ENCODE measurements at regions not wholly inside any gene's neighbourhood (a gene's known extent, or its start where the extent isn't known, plus 50 kb on each side); places are given as distances from the start of the nearest gene placed in this dataset.

DNA sequence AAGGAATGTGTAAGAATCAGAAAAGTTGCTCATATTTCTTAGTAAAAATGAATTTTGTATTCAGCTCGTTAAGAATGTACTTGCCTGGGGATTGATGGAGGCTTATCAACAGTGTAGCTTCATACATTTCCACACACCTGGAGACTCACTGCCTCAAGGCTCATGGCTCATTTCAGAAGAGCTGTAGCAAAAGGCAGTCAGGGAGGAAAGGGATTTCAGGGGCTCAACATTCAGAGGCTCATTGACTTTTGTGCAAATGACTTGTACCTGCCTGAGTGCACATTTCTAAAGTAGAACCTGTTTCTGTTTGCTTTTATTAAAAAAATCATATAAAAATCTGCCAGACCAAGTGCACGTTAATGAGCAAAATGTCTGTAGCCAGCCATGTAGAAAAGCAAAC lies 304.4 kb downstream of the KCNS3 start:
- no peak for DNase-seq (ENCODE audit: low spot score)

DNA sequence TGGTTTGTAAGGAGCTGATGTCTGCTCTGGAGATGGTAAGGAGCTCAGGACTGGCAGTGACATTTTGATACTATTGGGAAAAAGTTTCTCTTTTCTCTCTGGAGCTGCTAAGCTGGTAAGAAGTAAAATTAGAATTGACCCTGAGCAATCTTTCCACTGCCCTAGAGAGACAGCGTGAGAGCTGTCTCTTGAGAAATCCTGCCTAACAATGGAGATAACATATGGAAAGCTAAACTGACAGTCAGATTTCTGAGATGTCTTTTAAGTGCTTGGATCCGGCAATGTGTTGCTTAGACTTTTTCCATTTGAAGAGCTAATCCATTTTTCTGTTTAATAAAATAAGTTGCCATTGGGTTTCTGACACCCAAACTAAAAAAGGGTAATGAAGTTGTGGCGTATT lies 302.4 kb downstream of the KCNS3 start:
- DNase-seq (ENCODE audit: low spot score), result no peak

DNA sequence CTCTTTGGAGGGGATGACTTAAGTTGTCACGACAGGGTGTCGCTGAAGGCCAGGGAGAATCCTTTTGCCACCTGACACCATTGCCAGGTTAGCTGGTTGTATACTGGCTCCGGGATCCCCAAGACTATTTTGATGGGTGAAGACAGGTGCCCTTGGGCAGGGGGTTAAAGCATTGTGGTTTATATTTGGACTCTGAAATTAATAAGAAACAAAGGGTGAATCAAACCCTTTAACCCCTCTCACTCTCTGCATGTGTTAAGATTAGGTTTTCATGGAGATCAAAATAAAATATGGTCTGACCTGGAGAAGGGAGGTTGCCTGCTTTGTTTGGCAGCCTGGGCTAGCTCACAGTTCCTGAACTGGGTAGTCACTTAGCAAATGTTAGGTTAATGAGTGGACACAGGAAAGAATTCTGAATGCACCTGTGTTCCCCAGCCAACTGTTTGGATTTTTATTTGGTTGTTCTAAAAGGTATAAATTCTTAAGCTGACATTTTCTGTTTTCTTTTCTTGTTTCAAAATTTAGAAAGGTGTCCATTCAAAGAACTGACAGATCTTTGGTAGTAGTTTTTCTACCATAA lies 301.7 kb downstream of the KCNS3 start:
- no peak for DNase-seq (ENCODE audit: low spot score)

DNA sequence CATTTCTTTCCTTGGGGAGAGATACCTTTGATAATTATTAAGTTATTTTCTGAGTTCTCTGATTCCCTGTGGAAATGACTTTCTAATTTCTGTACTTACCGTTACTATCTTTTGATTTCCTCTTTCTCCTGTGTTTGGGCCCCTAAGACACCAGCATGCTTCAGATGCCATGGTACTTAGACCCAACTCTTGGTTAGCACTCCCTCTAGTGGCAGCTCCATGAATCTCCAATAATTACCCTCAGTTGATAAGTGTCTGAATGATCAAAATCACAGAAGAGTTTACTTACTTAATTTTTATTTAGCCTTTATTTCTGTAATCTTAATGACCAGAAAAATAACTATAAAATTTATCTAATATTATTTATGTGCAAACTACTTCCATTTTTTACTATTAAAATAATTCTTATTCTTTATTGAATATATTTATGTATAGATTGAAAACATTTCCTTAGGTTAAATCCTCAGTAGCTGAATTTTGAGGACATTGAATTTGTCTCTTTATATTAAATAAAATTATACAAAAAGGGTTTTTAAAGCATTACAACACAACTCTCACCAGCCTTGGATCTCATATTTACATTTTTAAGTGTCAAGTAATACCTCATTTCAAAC lies 300.4 kb downstream of the KCNS3 start:
- peak; percentile 52 for DNase-seq (ENCODE audit: low spot score)

DNA sequence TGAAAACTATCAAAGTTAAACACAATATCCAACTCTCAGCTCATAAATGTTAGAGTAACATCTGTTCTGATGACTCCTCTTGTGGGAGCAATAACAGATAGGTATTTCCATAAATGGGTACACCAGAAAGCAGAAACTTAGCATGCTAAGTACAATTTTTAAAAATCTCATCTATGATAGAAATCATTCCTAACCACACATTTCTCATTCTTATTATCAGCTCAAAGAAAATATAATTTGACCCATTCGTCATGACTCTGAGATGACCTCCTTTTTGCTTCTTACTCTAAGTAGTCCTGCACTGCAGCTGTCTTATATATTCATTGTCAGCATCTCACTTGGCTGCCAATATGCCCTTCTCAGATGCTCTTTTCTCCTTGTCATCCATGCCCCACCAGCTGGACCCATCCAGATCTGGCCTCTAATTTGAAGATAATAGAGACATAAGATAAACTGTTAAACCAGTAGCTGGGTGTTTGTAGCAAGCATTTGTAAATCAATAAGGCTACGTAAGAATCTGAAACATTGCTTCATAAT lies 298.3 kb downstream of the KCNS3 start:
- DNase-seq (ENCODE audit: low spot score), result no peak

DNA sequence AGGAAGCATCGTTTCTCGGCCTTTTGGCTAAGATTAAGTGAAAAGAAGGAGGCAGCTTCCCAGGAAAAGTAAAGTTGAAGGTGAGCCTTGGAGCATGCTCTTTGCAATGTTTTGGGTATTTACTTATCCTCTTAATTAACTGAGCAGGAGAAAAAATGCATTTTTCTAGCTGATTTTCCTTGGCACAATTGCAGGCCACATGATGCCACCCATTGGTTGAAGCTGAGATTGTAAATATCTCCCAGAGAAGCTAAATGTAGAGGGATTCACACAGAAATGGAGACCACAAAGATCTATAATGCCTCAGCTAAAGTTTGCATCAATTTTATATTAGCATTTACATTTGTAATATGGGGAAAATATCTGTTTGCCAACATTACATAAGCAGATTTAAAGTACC lies 294.1 kb downstream of the KCNS3 start:
- no peak for DNase-seq (ENCODE audit: low spot score)

DNA sequence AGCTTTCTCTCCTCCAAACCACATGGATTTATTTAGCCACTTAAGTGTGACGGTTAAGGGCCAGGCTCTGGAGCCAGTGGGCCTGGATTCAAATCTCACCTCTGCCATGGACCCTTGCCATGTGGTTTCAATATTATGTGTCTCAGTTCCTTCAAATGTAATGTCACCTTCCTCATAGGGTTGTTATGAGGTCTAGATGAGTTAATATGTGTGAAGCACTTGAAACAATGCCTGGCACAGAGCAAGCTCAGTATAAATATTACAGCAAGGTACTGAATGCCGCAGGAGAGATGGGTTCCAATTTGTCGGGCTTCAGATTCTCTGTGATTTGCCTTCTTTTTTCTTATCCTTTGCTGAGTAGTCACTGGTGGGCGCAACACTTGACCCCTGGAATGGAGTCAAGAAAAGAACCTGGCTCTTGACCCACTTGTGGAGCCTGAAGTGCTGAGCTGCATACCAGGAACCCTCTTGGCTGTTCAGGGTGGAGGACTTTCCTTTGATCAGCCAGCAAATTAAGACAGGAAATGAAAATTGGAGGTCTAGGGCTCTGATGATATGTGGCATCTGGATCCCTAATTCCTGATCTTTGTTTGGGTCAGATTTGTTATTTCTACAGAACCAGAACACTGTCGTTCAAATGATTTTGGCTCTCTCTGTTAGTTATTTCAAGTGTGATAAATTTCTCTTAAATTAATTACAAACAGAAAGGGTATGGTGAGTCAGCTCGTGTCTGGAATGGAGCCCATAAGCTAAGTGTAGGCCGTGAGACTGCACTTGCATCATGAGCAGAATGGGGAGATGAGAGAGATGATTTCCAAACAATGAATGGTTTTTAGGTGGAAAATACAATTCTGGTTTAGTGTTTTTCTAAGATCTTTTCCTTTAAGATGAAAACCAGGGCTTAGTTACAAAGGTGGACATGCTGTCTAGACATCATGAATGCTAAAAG lies 293.0 kb downstream of the KCNS3 start:
- no peak for DNase-seq (ENCODE audit: low spot score)

DNA sequence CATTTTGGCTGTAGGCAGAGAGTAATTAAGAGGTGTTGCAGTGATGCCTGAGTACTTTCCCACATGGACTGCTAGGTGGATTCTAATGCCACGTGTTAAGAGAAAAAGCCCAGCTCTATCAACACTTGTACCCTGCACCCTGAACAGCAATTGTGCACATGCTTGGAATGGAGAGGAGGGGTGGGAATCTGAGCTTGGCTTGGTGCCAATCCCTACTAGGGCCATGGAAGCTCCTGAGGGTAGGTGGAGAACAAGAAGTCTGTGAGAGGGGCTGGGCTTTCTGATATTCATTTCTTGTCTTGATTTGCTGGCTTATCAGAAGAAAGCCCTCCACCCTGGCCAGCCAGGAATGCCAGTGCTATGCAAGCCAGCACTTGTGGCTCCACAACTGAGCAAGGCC lies 292.2 kb downstream of the KCNS3 start:
- no peak for DNase-seq (ENCODE audit: low spot score)

DNA sequence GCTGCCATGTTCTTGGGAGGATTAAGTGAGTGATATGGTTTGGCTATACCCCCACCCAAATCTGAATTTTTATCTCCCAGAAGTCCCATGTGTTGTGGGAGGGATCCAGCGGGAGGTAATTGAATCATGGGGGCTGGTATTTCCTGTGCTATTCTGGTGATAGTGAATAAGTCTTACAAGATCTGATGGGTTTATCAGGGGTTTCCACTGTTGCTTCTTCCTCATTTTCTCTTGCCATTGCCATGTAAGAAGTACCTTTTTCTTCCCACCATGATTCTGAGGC lies 291.4 kb downstream of the KCNS3 start:
- no peak for DNase-seq (ENCODE audit: low spot score)

DNA sequence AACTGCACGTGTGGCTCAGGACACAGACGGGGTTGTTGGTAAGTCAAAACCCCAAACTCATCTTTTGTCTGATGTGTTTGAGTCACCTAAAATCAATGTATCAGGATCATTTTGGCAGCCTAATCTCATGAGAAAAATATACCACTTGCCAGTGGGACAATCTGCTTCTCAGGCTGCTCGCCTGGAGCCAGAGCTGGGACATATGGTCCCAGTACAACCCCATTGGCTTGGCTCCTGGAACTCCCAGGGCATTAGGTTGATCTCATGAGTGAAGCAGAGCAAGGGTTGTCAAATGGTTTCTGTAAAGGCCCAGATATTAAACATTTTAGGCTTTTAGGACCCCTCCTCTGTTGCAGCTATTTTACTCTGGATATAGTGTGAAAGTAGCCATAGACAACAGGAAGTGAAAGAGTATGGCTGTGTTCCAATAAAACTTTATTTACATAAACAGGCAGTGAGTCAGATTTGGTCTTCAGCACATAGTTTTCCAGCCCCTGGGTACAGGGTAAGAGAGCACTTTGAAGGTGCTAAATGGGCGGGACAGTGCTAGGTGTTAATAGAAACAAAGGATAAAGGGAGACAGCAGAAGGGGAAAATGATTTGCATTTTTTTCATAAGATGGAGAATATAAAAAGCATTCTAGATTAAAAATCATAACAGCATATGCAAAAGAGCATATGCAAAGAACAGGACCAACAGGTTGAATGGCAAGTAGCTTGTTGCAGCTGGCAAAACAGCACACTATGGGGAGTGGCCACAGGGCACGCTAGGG lies 290.8 kb downstream of the KCNS3 start:
- DNase-seq (ENCODE audit: low spot score), result no peak

DNA sequence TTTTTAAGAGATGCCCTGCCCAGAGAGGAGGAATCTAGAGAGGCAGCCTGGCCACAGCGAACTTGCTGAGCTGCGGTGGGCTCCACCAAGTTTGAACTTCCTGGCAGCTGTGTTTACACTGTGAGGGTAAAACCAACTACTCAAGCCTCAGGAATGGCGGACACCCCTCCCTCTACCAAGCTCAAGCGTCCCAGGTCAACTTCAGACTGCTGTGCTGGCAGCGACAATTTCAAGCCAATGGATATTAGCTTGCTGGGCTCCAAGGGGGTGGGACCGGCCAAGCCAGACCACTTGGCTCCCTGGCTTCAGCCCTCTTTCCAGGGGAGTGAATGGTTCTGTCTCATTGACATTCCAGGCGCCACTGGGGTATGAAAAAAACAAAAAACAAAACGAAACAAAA lies 289.4 kb downstream of the KCNS3 start:
- no peak for DNase-seq (ENCODE audit: low spot score)

DNA sequence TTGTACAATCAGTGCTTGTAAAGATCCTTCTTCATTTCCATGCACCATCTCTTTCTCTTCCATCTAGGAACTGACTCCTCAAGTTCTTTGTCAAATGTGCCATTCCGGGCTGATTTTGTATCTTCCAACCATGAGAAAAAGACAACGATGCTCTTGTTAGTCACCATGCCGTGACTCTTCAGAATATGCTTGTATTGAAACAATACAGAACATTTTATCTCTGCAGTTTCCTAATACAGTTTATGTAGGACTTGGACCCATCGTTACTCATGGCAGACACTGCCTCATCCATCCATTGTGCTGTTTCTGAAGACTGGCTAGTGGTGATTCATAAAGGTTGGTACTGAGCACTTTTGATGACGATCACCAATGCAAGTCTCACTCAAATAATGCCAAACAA lies 283.2 kb downstream of the KCNS3 start:
- no peak for DNase-seq (ENCODE audit: low spot score)

DNA sequence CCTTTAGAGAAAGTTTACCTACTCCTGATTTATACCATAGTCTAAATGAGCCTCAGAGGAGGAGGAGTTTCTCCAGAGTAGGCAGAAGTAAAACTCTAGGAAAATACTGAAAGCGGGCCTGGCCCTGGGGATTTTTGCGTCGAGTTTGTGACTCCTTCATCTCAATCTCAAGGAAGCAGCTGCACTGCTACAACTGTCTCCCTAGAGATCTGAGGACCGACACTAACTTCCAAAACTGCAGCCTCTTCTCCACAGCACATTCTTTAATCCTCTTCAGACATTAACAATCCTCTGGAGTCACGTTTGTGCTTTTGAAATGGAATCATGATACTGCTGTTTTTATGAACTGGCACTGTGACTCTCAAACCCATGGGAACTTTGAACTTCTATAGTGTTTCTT lies 281.4 kb downstream of the KCNS3 start:
- no peak for DNase-seq (ENCODE audit: low spot score)

DNA sequence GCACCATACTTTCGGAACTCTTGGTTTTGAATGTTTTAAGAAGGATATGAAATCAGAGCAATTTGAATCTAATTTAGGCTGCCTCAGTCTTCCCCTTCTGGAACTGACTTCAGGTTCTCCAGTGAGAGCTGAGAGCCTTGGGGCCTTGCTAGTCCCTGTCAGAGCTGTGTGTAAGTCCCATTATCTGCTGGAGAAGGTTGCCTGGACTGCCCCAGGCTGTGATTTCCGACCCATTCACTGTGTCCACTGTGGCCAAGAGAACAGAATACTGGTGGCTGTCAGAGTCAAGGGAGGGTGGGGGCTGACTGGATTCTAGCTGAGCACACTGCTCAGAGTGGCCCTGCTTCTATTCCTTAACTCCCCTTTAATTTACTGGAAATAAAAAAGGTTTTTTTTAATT lies 278.0 kb downstream of the KCNS3 start:
- DNase-seq (ENCODE audit: low spot score), result no peak

DNA sequence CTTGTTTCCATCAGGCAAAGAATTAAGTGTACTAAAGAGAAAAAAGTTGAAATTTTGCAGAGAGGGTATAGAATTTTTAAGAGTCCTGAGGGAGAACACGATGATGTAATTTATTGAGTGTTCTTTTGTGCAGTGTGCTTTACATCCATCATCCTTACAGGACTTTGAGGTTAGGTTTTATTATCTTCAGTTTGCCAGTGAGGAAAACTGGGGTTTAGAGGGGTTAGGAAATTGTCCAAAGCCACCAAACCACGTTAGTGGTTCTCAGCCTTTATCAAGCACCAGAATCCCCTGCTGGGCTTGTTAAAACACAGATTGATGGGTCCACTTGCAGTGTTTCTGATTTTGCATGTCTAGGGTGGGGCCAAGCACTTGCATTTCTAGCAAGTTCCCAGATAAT lies 277.5 kb downstream of the KCNS3 start:
- DNase-seq (ENCODE audit: low spot score), result no peak

DNA sequence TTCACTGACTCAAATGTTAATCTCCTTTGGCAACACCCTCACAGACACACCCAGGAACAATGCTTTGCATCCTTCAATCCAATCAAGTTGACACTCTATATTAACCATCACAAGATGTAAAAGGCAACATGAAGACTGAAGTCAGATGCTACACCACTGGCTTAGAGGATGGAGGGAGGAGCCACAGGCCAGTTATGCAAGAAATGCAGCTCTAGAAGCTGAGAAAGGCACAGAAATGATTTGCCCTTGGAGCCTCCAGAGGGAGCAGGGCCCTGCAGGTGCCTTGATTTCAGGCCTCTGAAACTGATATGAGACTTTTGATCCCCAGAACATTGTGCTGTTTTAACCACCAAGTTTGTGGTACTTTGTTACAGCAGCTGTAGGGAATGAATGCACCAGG lies 276.3 kb downstream of the KCNS3 start:
- DNase-seq (ENCODE audit: low spot score), result no peak

DNA sequence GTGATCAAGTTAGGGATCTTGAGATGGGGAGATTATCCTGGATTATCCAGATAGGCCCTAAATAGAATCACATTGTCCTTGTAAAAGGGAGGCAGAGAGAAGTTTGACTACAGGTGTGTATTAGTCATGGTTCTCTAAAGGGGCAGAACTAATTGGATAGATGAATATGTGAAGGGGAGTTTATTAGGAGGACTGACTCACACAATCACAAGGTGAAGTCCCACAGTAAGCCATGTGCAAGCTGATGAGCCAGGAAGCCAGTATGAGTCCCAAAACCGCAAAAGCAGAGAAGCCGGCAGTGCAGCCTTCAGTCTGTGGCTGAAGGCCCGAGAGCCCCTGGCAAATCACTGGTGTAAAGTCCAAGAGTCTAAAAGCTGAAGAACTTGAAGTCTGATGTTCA lies 275.8 kb downstream of the KCNS3 start:
- DNase-seq (ENCODE audit: low spot score), result no peak

DNA sequence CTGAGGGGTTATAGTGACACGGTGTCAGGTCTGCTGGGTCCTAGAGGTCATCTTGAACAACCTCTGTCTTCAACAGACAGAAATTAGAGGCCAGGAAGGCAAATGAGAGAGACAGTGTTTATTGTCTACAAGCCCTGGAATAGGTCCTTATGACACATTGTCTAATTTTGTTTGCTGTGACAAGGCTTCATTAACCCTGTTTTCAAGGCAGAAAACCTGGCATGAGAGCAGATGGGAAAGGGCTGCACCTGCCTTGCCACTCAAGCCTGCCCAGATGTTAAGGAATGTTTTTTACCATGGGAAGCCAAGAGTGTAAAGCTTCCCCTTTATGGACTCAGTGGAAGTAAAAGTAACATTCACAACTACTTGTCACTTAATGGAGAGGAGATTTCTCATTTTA lies 275.3 kb downstream of the KCNS3 start:
- no peak for DNase-seq (ENCODE audit: low spot score)

DNA sequence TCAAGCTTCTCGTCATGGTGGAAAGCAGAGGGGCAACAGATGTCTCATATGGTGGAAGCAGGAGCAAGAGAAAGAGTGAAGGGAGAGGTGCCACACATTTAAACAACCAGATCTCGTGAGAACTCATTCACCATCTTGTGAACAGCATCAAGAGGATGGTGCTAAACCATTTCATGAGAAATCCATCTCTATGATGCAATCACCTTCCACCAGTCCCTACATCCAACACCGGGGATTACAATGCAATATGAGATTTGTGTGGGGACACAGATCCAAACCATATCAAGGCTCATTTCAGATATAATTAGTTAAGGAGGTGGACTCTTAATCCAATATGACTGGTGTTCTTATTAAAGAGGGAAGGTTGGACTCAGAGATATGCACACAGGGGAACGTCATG lies 272.8 kb downstream of the KCNS3 start:
- DNase-seq (ENCODE audit: low spot score), result no peak

DNA sequence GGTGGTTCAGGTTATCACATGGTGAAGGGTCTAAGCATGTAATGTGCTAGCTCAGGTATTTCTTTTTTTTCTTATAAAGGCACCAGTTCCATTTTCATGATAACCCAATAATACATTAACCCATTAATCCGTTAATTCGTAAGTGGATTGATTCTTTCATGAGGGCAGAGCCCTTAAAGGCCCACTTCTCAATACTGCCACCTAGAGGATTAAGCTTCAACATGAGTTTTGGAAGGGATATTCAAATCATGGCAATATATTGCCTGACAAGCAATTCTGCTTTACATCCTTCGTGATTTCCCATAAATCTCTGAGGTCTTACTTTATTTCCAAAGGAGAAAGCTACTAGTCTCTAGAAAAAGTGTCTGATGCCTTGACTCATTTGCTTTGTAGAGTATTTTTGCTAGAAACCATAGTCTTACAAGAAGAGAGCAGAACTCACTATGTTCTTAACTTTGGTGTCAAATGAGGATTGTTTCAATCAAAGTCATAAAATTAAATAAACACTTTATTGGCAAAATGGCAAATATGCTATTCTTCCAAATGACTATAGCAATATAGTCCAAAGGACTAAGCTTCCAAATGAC lies 271.3 kb downstream of the KCNS3 start:
- DNase-seq (ENCODE audit: low spot score), result peak; percentile 48

DNA sequence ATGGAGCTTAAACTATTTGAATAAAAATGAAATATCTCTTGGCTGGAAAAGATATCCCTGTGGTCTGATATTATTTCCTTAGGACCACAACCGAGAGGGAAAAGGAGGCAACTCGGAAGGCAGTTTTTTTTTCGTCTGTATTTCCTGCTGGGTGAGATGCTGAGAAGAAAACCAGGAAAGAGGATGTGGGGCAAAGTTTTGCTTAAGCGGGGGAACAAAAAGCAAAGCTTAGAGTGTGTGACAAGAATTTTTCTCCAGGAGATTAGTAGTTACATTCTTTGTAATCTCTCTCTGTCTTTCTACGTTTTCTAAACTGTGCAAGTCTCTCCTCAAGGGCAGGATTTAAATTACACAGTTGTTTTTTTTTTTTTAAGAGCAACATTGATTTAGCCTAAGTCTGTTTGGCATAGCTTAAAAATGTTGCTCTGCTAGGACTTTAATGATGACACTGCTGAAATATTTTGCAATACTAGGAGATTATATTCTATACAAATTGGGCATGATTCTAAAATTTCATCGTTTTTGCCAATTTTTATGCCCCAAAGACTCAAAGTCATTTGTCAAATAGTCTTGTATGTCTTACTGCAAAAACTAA lies 258.5 kb downstream of the KCNS3 start:
- no peak for DNase-seq (ENCODE audit: low spot score)

DNA sequence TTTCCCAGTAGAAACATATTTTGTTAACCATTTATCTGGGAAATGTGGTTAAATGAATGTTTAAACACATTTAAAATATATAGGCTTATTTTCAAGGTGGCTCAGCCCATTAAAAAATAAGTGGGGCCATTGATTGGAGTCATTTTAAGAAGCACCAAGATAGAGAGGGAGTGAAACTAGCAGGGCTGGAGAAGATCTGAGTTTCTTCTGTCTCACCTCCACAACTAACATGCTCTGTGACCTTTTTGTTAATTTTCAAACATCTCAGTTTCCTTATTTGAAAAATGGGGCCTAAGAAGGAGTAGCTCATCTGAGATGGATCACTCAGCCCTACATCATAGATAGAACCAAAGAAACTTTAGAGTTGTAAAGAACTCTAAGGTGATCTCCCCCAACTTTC lies 254.8 kb downstream of the KCNS3 start:
- no peak for DNase-seq (ENCODE audit: low spot score)
